NCI-H345 (cell line): ENCODE measurements at regions not wholly inside any gene's neighbourhood (a gene's known extent, or its start where the extent isn't known, plus 50 kb on each side); places are given as distances from the start of the nearest gene placed in this dataset.

ENCODE experiments used
- DNase-seq: peaks from one replicate; lab custom pipeline; 2025; lab: John Stamatoyannopoulos, UW

DNA sequence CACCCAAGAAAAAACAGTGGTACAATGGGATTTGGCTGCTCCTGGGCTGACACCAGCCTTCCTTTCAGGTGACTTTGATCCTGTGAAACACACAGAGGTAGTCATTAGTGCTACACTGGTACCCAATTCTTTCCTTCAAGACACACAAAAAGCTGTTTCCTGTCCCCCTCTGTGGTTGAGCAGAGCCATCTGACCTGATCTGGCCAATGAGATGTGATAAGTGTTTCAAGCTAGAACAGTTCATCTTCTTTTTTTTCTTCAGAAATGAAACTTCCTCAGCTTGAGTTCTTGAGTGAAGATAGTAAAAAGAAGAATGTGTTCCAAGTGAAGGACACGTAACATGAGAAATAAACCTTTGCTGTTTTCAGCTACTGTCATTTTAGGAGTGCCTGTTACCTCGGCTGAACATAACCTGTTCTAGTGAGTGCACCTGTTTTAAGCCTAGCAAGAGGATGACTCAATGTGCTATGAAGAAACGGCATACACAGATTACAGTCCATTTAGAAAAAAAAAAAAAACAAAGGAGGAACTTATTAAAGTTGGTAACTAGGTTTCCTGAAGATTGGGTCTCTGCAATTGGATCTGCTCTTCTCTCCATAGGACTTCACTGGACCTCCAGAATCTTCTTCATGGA lies 287.8 kb downstream of the GAS1 start:
- no peak for DNase-seq

DNA sequence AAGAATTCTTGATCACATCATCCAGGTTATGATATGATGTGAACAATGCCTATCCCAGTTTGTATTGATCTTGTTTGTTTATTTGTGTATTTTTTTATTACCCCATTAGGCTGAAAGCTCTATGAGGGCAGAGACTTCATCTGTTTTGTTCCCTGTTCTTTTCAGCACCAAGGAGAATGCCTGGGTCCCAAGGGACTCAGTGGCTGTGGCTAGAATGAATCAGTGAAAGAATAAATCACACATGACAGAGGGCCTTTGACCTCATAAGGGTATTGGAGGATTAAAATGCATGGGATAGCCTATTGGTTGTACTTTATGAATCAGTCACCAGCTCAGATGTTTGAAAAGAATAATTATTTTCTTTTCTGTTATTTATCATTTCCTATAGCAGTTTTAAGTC lies 292.2 kb downstream of the GAS1 start:
- no peak for DNase-seq

DNA sequence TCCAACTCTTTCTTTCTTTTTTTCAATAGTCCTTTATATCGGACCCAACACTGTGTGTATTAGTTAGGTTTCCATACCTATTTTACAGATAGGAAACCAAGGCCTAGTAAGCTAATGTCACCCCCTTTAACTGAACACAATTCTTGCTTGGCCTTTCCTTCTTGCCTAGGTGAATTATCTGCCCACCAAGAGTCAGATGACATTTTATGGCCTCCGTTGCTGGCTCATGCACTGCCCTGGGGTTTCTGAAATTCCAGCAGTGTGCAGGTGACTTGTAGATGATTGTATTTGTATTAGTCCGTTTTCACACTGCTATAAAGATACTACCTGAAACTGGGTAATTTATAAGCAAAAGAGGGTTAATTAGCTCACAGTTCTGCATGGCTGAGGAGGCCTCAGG lies 293.8 kb downstream of the GAS1 start:
- no peak for DNase-seq

DNA sequence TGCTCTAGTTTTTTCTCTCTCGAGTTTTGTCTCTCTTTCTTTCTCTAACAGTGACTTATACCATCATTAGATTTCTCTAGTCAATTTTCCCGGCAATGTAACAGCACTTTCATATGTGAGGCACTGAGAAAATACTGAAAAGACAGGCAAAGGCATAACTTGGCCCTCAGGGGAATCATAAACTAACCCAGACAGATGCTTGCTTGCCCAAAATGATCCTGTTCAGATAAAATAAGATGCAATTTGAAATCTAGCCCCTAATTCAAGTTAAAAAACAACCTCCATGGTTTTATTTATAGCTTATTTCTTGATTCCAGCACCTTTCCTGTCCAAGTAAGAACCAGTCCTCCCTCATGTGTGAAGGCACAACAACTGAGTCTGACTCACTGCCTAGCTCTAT lies 294.6 kb downstream of the GAS1 start:
- no peak for DNase-seq

DNA sequence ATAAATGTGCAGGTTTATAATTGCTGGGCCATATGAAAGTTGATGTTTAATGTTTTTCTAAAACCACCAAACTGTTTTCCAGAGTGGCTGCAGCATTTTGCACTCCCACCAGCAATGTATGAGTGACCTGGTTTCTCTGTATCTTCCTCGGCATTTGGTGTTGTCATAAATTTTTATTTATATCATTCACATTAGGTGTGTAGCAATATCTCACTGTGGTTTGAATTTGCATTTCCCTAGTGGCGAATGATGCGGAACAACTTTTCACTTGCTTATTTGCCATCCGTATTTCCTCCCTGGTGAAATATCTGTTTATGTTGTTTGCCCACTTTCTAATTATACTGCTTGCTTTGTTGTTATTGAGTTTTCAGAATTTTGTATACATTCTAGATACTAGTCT lies 295.7 kb upstream of the TUT7 start:
- no peak for DNase-seq

DNA sequence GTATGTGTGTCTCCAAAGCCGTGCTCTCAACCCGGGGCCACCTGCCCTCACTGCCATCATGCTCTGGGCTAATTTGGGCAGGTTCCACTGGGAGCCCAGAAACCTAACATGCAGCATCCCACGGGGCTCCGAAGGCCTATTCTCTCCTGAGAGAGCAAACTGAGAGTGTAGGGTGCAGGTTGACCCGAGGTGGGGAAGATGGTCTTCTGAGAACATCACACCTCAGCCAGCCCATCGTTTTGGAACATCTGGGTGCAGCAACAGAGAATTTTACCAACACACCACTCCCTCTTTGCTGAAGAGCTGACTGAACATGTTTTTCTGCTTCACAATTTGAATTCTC lies 294.6 kb upstream of the TUT7 start:
- DNase-seq: no peak

DNA sequence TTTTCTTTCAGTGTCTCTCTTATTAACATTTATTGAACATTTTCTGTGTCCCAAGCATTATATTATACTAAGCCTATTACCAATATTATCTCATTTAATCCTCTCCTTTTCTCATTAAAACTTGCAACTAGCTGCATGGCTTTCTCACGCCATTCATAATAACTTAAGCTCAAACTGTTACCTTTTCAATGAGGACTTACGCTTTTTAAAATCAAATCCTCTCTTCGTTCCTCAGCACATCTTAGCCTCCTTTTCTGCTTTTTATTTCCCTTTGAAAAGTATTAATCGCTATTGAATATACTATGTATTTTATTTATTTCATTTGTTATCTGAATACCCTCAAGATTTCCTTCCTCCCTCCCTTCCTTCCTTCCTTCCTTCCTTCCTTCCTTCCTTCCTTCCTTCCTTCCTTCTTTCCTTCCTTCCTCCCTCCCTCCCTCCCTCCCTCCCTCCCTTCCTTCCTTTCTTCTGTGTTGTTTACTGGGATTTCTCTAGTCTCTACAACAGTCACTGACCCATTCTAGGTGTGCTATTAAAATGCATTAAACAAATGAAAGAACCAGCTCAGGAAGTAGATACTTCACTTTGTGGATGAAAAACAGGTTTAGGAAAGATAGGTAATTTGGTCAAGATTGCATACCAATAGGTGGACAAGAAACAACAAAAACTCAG lies 294.1 kb upstream of the TUT7 start:
- DNase-seq: no peak

DNA sequence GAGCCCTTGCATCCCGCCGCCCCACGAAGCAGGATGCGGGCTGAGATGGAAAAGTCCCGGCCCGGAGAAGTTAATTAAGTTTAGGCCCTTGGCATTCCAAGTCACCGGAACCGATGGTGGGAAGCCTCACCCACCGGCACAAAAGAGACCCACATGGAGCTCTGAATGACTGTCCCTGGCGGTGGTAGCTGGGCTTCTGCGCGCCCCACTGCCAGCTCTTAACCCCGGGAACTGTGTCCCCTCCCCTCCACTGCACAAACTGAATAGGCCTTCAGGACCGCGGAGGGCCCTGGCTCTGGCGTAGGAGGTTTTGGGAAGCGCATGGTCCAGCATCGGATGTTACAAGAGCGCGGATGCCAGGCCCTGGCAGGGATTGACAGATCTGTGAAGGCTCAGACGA lies 291.1 kb upstream of the TUT7 start:
- no peak for DNase-seq

DNA sequence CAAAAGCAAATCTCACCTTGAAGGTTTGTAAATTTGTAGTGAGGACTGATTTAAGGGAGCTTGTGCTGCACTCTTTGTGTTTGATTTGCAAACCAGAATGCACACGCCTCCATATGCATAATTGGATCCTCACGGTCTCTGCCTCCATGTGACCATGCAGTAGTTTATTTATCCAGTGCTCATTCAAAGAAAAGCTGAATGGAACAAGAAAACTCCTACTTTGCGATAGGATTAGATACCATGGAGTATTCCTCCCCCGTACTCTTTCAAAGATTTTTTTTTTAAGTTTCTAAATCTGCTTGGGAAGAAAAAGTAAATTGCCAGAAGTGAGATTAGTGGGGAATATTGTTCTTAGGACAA lies 290.4 kb upstream of the TUT7 start:
- DNase-seq: no peak

DNA sequence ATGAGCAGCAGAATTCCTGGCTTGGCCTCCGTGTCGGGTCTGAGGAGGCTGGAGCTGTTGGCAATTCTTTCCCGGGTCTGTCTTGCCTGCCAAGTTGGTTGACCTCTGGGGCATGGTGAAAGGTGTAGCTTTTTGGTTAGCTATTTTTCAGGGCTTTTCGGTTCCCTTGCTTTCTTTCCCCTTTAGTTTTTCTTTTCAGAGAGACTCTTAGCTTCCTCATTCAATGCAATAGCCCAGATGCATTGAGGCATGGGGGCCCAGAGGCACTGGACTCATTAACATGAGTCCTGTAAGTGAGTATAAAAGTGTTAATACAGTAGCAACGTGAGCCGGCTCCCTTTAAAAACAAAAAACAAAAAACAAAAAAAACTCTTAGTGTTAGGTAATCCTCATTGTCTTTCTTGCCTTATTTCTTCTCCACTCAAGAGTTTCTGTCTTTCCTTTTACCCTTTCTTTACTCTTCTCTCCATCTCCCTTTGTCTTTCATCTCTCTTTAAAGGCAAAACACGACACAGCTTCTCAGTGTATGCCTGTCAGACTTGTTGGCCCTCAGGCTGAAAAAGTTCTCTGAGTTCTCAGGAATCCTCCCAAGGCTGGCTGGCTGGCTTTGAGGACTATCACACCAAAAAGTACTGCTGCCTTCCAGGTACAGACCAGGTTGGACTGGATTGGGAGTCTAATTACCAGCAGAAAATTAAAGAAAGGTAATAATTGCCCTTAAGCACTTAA lies 289.9 kb upstream of the TUT7 start:
- DNase-seq: no peak

DNA sequence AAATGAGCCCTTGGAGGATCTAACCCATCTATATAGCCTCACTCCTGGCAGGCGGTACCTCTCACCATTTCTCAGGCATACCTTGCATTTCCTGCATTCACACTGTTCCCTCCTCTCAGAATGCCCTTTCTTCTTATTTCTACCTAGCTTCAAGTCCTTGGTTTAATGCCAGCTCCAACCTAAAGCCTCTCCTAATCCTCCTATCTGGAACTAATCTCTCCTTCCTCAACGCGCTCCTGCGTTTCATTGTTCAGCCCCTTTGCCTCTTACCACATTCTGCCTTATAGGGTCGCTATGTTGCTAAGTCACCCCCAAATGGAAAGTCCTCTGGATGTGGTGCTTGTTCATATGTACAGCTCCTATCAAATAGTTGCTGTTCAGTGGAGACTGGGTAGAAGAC lies 288.5 kb upstream of the TUT7 start:
- DNase-seq: no peak

DNA sequence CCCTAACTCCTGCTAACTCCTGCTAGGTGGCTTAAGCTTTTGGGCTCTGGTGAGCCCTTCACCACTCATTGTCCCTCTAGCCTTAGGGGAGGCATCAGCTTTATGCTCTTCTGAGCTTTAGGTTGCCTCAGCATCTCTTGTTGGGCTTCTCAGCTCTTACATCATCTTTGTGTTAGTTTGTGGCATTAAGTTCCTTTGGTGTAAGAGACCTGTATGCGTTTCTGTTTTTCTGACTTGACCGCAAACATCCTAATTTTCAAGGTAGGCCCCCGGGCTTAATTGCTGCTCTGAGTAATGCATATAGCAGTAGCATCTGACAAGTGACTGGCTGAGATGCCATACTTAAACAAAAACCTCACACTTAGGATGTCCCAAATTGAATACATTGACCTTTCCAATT lies 287.8 kb upstream of the TUT7 start:
- DNase-seq: no peak

DNA sequence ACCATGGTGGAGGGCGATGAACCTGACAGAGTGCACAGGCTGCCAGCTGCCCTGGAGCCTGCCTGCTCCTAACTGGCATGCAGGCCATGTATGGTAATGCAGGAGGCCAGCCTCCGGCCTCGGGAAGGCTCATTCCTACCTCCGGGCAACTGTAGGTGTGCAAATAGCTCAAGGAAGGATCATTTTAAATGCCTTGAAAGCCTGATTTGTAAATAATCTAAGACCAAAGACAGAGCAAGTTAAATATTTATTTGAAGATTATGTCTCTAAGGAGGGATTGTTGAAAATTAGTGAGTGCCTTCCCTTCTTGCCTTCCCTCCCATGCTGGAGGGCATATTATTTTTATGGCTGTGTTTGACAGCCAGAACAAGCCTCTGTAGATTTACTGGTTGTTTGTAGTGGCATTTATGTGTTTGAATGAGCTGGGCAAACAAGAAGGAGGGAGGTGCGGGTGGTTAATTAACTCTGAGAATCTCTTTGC lies 285.7 kb upstream of the TUT7 start:
- DNase-seq: no peak

DNA sequence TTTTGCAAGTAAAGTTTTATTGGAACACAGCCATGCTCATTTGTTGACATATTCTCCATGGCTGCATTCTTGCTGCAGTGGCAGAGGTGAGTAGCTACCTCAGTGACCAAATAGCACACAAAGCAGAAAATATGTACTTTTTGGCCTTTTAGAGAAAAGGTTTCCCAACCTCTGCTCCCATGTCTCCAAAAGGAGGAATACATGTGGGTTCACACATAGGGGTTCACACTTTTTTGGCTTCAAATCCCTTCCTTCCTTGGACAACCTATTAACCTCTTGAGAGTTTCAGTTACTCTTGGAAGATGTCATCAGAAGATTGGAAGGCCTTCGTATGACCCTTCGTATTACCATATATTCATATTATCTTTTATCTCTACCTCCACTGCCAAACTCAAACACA lies 285.1 kb upstream of the TUT7 start:
- DNase-seq: no peak

DNA sequence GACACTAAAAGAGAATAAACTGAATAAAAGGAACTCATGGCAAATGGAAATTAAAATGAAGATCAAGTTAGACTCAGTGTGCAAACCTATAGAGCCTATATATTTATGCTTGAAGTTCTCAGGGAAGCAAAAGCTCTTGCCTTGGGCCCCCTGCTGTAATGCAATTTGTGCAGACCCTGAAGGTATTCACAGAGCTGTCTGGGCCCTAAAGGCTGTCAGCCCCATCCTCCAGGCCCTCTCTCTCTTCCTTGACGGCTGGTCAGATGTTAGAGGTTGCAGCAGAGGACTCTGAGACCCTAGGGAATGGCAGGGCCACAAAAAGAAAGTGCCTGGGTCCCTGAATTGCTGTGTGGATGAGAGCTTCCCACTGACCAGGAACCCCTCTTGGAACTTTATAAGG lies 283.9 kb upstream of the TUT7 start:
- no peak for DNase-seq

DNA sequence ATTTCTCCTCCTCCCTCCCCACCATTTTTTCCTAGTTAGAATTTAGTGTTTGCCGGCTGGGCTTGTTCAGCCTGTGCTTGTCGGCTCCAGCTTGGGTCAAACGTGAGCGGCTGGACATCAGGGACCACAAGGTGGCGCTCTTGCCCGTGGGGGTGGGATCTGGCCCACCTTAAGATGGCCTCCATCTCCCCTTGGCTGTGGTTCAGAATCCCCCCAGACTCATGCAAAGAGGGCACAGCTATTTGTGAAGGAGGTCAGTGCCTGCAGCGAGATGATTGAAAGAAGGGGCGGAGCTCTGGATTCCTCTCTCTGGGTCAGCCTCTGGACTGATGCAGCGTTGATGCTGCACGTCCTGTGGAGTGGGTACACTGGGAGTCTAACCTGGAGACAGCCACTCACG lies 283.3 kb upstream of the TUT7 start:
- DNase-seq: no peak

DNA sequence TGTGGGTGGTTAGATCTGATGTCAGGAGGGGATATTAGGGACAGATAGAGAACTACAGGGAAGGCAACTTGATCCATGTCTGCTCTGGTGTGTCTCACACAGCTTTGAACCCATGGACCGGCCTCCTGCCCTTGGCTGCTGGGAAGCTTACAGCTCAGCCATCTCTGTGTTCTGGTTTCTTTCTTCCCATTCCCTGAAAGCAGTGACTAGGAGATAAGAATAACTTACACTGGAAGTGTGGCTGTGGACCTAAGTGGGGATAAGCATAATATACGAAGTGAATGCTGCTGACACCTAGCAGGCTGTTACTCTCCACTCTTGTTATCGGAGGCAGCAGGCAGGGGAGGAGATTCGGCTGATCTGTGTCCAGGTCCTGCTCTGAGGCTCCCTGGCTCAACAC lies 282.3 kb upstream of the TUT7 start:
- DNase-seq: no peak

DNA sequence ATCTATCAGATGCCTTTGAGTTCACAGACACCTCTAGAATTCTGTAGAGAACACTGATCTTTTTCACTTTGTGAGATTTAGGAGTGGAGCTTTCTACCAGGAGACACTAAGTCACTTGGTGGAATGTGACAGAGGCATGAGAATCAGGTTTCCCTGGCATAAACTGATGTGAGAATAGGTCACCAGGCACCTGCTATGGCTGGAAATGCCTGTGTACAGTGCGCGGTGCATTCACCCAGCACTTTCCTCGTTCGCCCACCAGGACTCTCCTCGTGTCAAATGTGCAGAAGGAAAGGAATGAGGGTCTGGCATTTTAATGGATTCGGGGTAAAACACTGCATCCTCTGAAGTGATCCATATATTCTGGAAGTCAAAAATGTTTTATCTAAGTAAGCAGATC lies 281.8 kb upstream of the TUT7 start:
- DNase-seq: no peak

DNA sequence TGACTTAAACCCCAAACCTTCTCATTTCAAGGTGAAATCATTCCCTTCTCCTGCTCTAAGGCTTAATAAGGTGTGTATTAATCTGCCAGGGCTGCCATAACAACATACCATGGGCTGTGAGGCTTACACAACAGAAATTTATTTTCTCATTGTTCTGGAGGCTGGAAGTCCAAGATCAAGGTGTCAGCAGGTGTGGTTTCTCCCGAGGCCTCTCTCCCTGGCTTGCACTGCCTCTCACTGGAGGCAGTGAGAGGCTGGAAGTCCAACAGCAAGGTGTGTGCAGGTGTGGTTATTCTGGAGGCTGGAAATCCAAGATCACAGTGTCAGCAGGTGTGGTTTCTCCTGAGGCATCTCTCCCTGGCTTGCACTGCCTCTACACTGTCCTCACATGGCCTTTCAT lies 280.3 kb upstream of the TUT7 start:
- DNase-seq: no peak

DNA sequence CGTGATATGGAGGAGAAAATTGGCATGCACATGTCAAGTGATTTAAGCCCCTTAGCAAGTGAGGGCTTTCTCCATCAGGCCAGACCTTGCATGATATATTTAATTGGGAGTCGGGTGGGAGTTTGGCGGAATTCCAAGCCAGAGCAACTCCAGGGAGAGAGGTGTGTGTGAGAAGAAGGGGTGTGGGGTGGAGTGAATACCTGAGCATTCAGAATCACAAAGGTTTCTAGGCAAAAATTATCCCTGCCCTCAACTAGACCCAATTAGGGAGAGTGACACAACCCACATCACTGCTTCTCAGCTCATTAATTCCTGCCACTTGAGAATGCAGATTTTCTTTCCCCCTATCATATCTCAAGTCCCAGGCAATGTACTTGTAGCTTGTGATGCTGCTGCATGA lies 279.7 kb upstream of the TUT7 start:
- DNase-seq: no peak

DNA sequence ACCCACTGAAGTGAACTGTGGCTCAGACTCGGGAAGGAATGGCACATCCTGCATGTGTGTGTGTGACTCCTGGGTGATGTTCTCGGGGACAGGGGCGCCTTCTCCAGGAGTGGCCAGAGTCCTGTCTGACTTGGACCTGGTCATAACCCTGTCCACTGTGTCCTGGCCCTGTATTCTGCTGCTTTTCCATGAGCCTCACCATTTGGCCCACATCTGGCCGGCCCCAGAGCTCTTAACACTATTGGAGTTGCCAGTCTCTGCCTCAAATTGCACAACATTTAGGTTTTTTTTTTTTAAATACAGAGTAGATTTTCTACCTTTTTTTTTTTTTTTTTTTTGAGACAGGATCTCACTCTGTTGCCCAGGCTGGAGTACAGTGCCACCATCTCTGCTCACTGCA lies 278.3 kb upstream of the TUT7 start:
- DNase-seq: no peak

DNA sequence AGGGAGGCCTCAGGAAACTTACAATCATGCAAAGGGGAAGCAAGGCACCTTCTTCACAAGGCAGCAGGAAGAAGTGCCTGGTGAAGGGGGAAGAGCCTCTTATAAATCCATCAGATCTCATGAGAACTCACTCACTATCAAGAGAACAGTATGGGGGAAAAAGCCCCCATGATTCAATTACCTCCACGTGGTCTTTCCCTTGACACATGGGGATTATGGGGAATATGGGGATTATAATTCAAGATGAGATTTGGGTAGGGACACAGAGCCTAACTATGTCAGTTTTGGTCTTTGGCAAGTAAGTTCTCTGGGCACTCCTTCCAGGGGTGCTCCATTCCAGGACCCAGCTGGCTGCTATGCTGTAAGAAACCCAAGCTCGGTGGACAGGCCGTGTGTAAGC lies 275.3 kb upstream of the TUT7 start:
- no peak for DNase-seq

DNA sequence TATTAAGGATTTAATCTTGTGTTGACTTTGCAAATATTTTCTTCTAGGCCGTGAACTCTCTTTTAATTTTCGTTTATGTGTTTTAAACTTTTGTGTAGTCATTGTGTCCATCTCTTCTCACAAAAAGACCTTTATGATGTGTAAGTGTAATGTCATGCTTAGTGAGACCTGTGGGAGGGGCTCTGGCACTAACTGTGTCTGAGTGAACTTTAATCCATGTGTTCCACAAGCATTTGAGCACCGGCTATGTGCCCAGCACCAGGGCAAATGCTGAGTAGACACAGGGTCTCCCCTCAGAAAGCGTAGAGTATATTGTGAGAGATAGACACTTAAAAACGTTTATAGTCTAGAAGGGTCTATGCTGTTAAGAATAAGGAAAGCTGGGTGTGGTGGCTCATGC lies 272.6 kb upstream of the TUT7 start:
- DNase-seq: no peak

DNA sequence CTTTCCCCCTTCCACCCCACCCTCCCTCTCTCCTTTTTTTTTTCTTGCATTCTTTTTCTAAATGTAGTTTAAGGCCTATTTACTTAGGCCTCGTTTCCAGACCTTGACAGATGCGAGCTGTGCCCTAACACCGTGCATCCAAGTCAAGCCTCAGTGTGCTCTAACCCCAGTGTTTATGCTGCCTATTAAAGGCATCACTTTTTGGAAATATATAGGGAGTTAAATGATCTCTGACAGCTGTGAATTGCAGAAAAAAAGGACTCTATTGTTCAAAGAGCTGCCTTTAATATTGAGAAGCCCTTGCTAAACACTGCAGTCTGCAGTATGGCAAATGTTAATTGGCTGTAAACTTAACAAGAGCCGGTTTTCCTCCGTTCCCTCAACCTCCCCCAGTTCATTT lies 270.4 kb upstream of the TUT7 start:
- DNase-seq: no peak
